SK-N-MC (cell line): ENCODE measurements at regions not wholly inside any gene's neighbourhood (a gene's known extent, or its start where the extent isn't known, plus 50 kb on each side); places are given as distances from the start of the nearest gene placed in this dataset.

Experiments used
- DNase-seq: peaks from one replicate; pipeline ENCODE4 v3.0.0-alpha.2; 2011; ENCODE audit warnings: low read depth, low spot score
- H3K27ac ChIP-seq: fragments of 200-600 bp; sonication (generic); 2 replicates; pipeline ENCODE4 v1.5.1; 2016; ENCODE audit warnings: mixed run types
- H3K36me3 ChIP-seq: fragments of 200-600 bp; sonication (generic); 2 replicates; pipeline ENCODE4 v1.6.1; 2017; ENCODE audit warnings: antibody characterized with exemption, low read length, mixed read lengths; ENCODE audit not compliant: insufficient read depth
- H3K4me3 ChIP-seq: fragments of 200-600 bp; sonication (generic); 2 replicates; pipeline ENCODE4 v1.5.1; 2016
- H3K9ac ChIP-seq: fragments of 200-600 bp; sonication (generic); 2 replicates; pipeline ENCODE4 v1.8.0; 2017; ENCODE audit warnings: mixed run types, mixed read lengths; ENCODE audit not compliant: insufficient read length
- H3K9me3 ChIP-seq: fragments of 200-600 bp; sonication (generic); 2 replicates; pipeline ENCODE4 v1.6.1; 2017; ENCODE audit warnings: low read depth, mild to moderate bottlenecking, antibody characterized with exemption, low read length, moderate library complexity, mixed read lengths
- EZH2 ChIP-seq: fragments of 200-600 bp; sonication (generic); IDR thresholded peaks from one replicate; pipeline ENCODE4 v1.6.1; 2017; ENCODE audit warnings: antibody characterized with exemption
- FOXP2 ChIP-seq: optimal IDR thresholded peaks from 2 replicates; pipeline ENCODE3; 2011; ENCODE audit warnings: mild to moderate bottlenecking, moderate library complexity; ENCODE audit not compliant: insufficient read depth; ENCODE audit errors: extremely low read length, control extremely low read depth
- POLR2AphosphoS5 ChIP-seq: IDR thresholded peaks from 2 replicates; pipeline ENCODE4 v1.6.1; 2012; ENCODE audit warnings: mild to moderate bottlenecking, low read depth, low read length, borderline replicate concordance

DNA sequence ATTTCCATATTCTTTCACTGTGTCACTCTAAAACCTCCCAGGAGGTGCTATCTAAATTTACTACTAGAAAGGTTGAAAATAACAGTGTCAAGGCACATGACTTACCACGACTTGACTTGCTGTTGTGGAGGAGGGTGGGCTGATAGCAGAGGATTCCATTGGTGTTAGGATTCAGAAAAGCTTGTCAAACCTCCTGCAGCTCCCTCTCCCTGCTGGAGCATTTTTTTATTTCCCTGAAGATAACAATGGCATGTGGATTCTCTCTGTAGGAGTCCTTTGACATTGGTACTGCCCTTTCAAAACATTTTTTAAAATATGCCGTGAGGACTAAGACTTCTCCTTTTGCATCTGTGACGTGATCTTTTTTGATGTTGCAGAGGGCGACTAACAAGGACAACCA is 696.9 kb upstream of the GYPC start:
- Histone ChIP-seq H3K36me3 (no peaks in the 10 kb centered on the region), H3K4me3 (no peak overlapping the region), H3K27ac (no peak overlapping the region), H3K9ac (no peak overlapping the region), H3K9me3 (no peaks in the 10 kb centered on the region)
- no peak for TF ChIP-seq POLR2AphosphoS5
- DNase-seq: no peak

DNA sequence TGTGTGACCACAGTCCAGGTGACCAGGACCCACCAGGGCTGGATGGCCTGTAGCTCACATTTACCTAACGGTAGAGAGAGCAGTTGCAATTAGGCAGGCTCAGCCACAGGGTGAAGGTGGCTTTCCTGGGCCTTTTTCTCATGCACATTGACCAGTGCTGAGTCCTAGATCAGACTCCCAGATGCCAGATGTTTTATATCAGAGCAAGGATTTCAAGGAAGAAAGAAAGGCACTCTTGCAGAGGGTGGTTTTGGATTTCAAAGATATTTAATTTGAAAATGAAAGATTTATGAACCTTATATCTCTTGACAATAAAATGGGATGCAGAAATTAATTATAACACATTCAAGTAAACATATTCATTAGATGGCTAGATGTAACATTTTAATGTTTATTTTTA is 694.2 kb upstream of the GYPC start:
- DNase-seq: no peak
- peak overlapping the region; percentile 52 for H3K4me3 ChIP-seq
- no peak overlapping the region for H3K9ac ChIP-seq
- TF ChIP-seq POLR2AphosphoS5: no peak
- no peak for TF ChIP-seq EZH2
- no peak for TF ChIP-seq FOXP2
- no peaks in the 10 kb centered on the region for H3K9me3 ChIP-seq
- H3K36me3 ChIP-seq: no peaks in the 10 kb centered on the region
- peak overlapping the region; percentile 88 for H3K27ac ChIP-seq

DNA sequence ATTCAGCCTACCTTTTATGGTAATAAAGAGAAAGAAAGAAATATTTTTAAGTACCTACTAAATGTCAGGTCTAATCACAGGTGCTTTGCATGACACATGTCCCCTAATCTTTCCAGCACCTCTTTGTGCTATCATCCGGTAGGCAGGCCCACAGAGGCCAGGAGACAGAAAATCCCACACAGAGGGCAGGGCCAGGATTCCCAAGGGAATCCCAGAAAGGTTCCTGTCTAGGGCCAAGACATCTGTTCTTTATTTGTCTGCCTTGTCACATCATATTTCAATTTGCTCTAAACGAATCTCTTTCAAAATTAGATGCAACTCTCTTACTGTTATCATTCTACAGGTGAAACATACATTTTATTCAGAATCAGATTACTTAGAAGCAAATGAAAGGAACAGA is 676.1 kb upstream of the GYPC start:
- Histone ChIP-seq H3K4me3 (no peak overlapping the region), H3K36me3 (no peaks in the 10 kb centered on the region), H3K9ac (no peak overlapping the region), H3K27ac (no peak overlapping the region), H3K9me3 (no peaks in the 10 kb centered on the region)
- TF ChIP-seq POLR2AphosphoS5 (no peak), EZH2 (no peak), FOXP2 (no peak)
- DNase-seq: no peak

DNA sequence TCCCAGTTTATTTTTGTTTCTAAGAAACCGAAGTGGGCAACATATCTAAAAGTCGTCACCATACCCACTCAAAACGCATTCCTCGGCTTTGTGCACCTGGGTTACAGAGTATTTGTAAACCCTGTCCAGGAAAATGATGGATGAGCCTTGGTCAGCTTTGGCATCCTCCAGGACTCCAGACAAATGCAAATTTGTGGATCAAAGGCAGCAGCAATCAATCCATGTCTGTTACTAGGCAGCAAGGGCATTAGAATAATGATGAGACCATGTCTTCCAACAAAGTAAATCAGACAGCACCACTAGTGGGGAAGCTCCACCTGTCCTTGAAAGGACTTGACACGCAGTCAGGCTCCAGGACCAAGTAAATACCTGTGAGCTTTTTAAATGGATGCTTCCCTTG is 672.6 kb upstream of the GYPC start:
- no peak for DNase-seq
- Histone ChIP-seq H3K9me3 (no peaks in the 10 kb centered on the region), H3K27ac (no peak overlapping the region), H3K9ac (no peak overlapping the region), H3K36me3 (no peaks in the 10 kb centered on the region), H3K4me3 (no peak overlapping the region)
- TF ChIP-seq POLR2AphosphoS5 (no peak), EZH2 (no peak), FOXP2 (no peak)

DNA sequence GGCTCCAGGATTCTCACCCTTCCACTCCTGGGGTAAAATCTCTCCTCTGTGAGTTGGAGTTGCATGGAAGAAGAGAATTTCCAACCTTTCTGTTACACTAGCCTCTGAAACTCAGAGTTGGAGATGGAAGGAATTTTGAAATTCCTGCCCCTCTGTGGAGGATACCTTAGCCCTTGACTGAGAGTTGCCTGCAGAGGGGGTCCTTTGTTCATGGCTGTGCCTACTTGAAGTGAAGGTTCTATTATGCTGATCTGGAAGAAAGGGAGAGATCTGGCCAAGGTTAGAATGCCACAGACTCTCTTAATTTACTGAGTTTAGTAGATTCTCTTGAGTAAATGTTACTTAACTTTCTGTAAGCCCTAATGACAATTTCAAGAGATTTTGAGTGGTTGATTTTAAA is 626.6 kb upstream of the GYPC start:
- Histone ChIP-seq H3K9me3 (no peaks in the 10 kb centered on the region), H3K4me3 (no peak overlapping the region), H3K27ac (no peak overlapping the region), H3K9ac (no peak overlapping the region), H3K36me3 (no peaks in the 10 kb centered on the region)
- no peak for TF ChIP-seq EZH2
- no peak for TF ChIP-seq FOXP2
- TF ChIP-seq POLR2AphosphoS5: no peak
- DNase-seq: no peak

DNA sequence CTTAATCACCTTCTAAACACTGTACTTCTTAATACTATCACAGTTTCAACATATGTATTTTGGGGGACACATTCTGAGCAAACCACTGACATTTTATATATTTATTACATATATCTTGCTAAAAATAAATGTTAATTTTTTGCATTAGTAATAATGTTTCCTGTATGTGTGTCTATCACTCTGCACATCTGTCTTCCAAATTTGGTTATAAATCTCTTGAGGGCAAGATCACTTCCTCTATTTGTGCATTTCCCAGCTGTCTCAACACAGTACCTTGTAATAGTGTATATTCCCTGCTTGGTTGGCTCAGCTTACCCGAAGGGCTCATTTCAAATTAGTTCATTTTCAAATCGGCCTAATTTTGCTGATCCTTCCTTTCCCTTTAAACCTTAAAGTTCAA is 617.1 kb upstream of the GYPC start:
- Histone ChIP-seq H3K36me3 (no peaks in the 10 kb centered on the region), H3K4me3 (no peak overlapping the region; the same call in 1 of the 2 replicates), H3K27ac (no peak overlapping the region), H3K9me3 (no peaks in the 10 kb centered on the region), H3K9ac (no peak overlapping the region)
- TF ChIP-seq EZH2 (no peak), POLR2AphosphoS5 (no peak), FOXP2 (no peak)
- DNase-seq: no peak

DNA sequence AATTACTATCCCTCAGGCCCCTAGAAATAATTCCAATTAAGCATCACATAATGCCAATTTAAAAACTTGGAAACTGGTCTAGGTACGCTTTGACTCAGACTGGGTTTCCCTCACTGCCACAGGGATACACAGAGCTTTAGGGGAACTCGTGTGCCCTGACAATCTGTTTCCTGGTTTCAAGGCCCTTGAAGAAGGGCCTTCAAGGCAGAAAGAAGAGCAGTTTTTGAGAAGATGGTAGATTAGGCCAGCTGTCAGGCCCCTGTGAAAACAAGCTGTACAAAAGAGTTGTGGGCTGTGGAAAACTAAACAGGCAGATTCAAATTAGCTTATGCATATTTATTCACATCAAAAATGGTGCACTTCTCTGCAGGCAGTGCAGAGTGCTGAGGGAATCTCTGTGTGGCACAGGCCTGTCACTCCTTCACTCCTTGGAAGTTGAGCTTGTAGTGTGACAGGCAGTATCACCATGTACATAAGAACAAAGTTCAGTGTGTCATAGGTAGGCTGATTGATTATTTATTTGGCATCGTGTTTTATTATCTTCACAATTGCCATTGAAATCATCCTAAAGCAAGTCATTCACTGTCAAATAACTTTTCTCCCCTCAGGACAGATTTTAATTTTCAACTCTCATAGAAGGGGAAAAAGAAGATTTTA is 614.4 kb upstream of the GYPC start:
- H3K9ac ChIP-seq: no peak overlapping the region
- H3K36me3 ChIP-seq: no peaks in the 10 kb centered on the region
- no peak overlapping the region for H3K27ac ChIP-seq
- H3K4me3 ChIP-seq: no peak overlapping the region
- no peak for DNase-seq
- no peaks in the 10 kb centered on the region for H3K9me3 ChIP-seq
- no peak for TF ChIP-seq EZH2
- no peak for TF ChIP-seq FOXP2
- no peak for TF ChIP-seq POLR2AphosphoS5

DNA sequence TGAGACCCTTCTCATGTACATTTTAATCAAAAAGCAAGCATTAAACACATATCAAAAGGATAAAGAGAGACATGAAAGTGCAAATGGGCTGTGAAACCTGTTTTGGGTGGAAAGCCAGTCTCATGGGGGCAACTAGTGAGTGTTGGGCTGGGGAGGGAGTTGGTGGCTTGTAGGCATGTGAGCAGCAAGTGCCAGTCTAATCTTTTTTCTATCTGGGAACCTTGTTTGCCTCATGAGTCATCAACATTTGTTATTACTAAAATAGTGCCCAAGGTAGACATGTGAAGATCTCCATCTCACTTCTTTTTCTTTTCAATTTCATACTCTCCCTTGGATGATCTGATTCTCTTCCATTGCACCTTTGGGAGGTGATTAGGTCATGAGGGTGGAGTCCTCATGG is 613.9 kb upstream of the GYPC start:
- Histone ChIP-seq H3K27ac (no peak overlapping the region), H3K9ac (no peak overlapping the region), H3K9me3 (no peaks in the 10 kb centered on the region), H3K36me3 (no peaks in the 10 kb centered on the region), H3K4me3 (no peak overlapping the region)
- no peak for DNase-seq
- TF ChIP-seq POLR2AphosphoS5 (no peak), EZH2 (no peak)

DNA sequence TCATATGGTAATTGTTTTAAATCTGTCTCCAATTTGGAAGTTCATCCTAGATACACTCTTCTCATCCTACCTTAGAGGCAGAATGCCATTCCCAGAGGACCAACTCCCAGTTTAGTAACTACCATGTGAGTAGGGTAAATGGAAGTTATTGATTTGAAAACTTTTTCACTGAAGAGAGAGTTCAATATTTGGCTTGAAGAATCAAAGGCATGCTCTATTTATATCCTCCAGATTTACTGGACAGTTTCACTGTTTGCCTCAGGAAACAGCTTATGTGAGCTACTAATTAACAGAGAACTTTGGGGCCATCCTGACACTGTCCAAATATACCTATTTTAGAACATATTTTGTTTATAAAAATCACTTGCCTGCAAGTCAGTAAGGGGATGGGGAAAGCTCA is 607.2 kb upstream of the GYPC start:
- no peak for DNase-seq
- Histone ChIP-seq H3K4me3 (no peak overlapping the region), H3K27ac (no peak overlapping the region), H3K9me3 (peaks cover under 1% of the 10 kb centered on the region; the same call in 1 of the 2 replicates), H3K9ac (no peak overlapping the region), H3K36me3 (no peaks in the 10 kb centered on the region)
- no peak for TF ChIP-seq POLR2AphosphoS5
- no peak for TF ChIP-seq EZH2
- TF ChIP-seq FOXP2: no peak

DNA sequence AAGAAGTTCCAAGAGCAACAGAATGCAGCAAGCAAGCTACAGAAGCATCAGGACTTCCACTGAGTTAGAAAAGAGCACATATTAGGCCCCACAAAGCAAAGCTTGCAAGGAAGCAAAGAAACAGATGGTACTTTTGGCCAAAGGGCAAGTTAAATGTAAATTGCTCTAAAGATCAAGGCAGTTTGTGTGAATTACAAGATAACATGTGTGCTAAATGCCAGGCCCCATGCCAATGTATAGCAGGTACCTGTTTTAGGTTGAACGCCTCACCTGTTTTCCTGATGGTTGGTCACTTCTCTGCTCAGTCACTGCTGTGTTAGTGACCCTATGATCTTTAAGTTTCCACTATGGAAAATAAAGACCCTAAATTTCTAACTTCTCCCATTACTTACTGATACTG is 606.5 kb upstream of the GYPC start:
- H3K36me3 ChIP-seq: no peaks in the 10 kb centered on the region
- TF ChIP-seq POLR2AphosphoS5 (no peak), EZH2 (no peak), FOXP2 (no peak)
- no peak for DNase-seq

More for the DNA sequence above, 606.5 kb upstream of the GYPC start:
- Histone ChIP-seq H3K4me3 (no peak overlapping the region), H3K27ac (no peak overlapping the region), H3K9me3 (peaks cover 8% of the 10 kb centered on the region; the same call in 1 of the 2 replicates), H3K9ac (no peak overlapping the region)
